GM11168 (cell line): ENCODE measurements at regions not wholly inside any gene's neighbourhood (a gene's known extent, or its start where the extent isn't known, plus 50 kb on each side); places are given as distances from the start of the nearest gene placed in this dataset.

Experiments
- in situ Hi-C: fragments of 300-500 bp; cut with MboI; formaldehyde crosslinking; loops from one replicate; pipeline ENCODE4 v1.12.0; 2022; ENCODE audit warnings: low sequenced_read_pairs; ENCODE audit not compliant: unreplicated experiment

DNA sequence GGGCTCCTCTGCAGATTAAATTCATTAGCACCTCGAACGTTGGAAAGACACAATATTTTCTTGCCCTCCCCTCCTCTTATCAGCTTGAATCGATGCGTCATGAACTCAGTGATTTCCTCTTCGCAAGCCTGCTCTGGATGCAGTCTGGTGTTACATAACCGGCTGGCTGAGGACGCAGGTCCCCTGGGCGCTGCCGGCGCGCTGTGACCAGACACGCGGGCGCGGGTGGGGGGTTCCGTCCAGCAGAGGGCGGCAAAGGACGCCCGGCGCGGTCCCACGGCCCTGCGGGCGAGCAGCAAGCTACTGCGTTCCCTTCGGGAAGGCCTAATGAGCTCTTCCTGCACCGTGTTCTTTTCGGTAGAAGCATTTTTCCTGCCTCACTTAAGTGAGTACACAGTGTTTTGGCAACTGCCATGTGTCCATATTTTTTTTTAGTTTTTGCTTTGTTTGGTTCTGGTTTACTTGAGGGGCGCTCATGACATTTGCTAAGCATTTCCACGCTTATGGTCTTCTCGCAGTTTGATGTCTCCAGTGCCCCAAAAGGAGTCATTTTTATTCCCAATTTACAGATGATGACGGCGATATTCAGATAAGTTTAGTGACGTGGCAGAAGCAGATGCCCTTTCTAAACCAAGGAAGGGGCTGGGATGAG is 112.2 kb upstream of the MBNL2 start:
- in situ Hi-C loops = no loop called here

DNA sequence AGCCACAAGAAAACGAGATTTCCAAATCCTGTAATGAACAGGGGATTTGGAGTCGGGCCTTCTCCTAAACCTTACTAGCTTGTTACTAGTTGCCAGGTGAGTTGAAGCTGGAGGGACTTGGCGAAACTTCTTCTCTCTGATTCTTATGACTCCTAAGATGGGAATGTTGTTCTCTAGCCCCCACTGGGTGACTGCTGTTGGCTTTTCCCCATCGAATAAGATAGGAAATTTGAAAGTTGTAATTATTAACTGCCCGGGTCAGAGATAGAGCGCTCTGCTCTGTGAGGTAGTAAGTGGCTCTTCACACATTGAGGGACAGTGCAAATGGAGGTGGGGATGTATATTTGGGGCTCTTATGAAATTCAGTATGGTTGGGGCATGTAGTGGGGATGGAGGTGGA is 111.2 kb upstream of the MBNL2 start:
- in situ Hi-C loops = no loop called here

DNA sequence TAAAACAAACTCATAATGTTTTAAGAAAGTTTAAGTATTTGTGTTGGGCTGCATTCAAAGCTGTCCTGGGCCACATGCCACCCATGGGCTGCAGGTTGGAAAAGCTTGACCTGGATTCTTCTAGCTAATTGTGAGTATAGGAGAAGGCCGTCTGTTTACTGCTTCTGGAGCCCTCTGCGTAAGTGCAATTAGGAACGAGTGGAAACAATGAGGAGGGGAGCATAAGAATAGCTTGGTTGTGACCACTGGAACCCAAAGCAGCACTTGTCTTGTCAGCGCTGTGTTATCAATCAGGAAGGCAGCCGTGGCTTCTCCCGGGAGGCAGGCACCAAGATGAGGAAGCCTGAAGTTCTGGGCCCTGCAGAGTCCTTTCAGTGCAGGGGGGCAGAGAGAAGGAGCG is 110.4 kb upstream of the MBNL2 start:
- in situ Hi-C loops = no loop called here

- in situ Hi-C loops = no loop called here
Measured at GRCh38 chr13:97112446-97113152, 109.5 kb upstream of the MBNL2 start.

- in situ Hi-C loops = no loop called here
Measured at GRCh38 chr13:97113231-97114001, 108.7 kb upstream of the MBNL2 start.

DNA sequence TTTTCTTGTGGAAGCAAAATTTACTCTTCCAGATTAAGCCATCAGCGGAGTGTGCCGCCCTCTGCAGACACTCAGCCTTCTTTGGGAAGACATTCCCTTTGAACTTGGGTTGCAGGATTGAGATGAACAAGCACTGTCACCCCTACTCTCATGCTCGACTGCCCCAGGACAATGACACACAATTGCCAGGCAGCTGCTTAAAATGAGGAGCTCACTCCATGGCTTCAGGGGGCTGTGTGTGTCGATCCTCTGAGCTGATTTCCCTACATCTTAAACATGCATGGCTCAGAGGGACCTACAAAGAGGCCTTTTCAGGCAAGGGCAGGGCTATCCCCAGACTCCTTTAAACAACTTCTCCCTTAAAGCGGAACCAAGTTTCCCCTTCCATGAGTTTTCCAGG is 107.5 kb upstream of the MBNL2 start:
- in situ Hi-C loops = no loop called here

DNA sequence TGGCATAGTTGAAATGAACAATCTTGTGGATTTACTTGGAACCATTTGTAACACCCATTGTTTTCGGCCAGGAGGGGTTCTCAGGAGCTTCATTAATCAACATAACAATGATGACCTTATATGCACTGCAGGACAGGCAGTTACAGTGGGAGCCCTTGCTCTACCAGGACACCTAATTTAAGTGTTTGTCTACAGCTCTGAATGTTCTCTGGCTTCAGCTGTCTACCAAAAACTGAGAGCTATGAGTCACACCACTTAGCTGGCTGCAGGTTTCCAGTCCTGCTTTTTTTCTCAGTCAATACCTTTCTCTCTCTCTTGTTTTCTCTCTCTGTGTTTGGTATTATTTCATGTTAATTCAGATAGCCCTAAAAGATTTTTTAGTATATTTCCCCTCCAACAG is 105.4 kb upstream of the MBNL2 start:
- in situ Hi-C loops = no loop called here

- in situ Hi-C loops = no loop called here
Measured at GRCh38 chr13:97117388-97117910, 104.7 kb upstream of the MBNL2 start.

GRCh38 chr13:97119943-97120342 is 102.2 kb upstream of the MBNL2 start:
- in situ Hi-C loops = loop anchor here (10.0 kb wide), 1 partner anchor 225 kb away; no protein-coding TSS in a partner anchor

GRCh38 chr13:97120346-97120745 is 101.8 kb upstream of the MBNL2 start:
- in situ Hi-C loops = loop anchor here (10.0 kb wide), 1 partner anchor 224 kb away; no protein-coding TSS in a partner anchor

- in situ Hi-C loops = loop anchor here (10.0 kb wide), 1 partner anchor 224 kb away; no protein-coding TSS in a partner anchor
Measured at GRCh38 chr13:97120976-97121375, 101.2 kb upstream of the MBNL2 start.

DNA sequence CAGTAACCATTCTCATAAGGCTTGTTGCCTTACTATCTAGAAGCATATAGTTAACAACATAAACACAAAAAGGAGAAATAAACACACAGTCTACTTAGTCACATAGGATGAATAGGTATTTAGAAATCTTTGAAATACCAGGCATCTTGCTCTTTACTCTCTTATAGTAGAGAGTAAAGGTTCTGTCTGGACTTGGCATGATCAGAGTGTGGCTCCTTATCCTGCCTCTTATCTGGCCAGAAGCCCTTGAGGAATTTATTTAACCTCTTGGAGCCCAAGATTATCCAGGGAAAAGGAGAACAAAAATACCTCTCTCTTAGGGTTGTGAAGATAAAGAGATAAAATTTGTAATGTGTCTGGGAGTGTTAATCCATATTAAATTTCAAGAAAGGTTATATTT is 100.2 kb upstream of the MBNL2 start:
- in situ Hi-C loops = loop anchor here (10.0 kb wide), 1 partner anchor 223 kb away; no protein-coding TSS in a partner anchor

- in situ Hi-C loops = loop anchor here (10.0 kb wide), 1 partner anchor 222 kb away; no protein-coding TSS in a partner anchor
Measured at GRCh38 chr13:97122381-97122996, 99.6 kb upstream of the MBNL2 start.

DNA sequence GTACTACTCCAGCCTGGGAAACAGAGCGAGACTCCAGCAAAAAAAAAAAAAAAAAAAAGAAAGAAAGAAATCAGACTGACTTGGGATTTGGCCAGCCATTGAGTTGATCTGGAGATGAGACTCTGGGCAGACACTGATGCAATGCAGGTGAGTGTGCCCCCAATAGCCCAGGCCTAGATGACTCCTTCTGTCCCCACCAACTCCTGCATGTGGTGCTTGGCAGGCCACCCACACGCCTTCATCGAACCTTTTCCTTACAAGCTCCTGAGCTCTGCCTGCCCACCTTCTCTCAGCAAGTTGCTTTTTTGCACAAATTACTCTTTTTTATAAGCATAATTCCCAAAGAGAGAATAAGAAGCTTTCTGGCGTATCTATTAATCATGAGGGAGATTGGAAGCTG is 97.9 kb upstream of the MBNL2 start:
- in situ Hi-C loops = loop anchor here (10.0 kb wide), 1 partner anchor 221 kb away; no protein-coding TSS in a partner anchor

GRCh38 chr13:97124915-97125809 is 97.0 kb upstream of the MBNL2 start:
- in situ Hi-C loops = loop anchor here (10.0 kb wide), 1 partner anchor 220 kb away; no protein-coding TSS in a partner anchor

GRCh38 chr13:97125810-97126738 is 96.1 kb upstream of the MBNL2 start:
- in situ Hi-C loops = loop anchor here (10.0 kb wide), 1 partner anchor 219 kb away; no protein-coding TSS in a partner anchor

DNA sequence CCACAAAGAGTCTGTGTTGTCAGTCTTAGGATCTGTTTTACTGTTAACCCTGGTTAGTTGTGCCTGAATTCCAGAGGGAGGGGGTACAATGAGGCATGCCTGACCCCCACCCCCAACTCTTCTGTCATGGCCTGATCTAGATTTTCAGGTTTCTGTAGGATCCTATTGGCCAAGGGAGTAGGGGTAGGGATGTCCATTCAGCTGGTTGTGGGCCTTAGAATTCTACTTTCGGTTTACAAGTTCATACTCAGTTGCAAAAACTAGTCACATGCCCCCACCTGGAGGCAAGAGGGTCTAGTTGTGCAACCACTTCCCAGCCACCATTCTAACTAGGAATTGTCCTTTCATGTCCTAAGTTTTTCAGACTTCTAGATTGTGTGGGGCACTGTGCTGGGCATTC is 94.3 kb upstream of the MBNL2 start:
- in situ Hi-C loops = loop anchor here (10.0 kb wide), 1 partner anchor 217 kb away; no protein-coding TSS in a partner anchor

DNA sequence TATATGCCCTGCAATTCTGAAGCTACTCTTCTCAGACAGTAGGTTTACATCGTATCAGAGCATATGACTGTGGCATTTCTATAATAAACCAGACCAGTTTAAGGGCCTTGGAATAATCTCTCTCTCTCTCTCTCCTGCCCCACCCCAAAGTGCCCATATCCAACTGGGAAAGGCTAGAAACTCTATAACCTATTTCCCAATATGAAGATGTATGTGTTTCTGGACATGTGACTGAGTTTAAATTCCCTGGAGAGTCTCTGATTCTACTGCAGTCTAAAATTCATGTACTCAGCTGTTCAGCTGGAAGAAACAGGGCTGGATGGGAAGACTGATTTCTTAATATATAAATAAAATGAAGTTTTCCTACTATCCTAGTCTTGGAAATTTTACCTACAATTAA is 91.9 kb upstream of the MBNL2 start:
- in situ Hi-C loops = no loop called here
